B cell (primary cell): ENCODE measurements at regions not wholly inside any gene's neighbourhood (a gene's known extent, or its start where the extent isn't known, plus 50 kb on each side); places are given as distances from the start of the nearest gene placed in this dataset.

Experiments
- ATAC-seq: fragments of 200-7000 bp; cut with Tn5 transposase; one replicate; pipeline ENCODE4 v1.10.0; 2021; ENCODE audit warnings: low read depth, mild to moderate bottlenecking, moderate number of reproducible peaks, moderate library complexity
- CTCF ChIA-PET: fragments of 350-600 bp; sonication (Branson Sonifier 250); formaldehyde crosslinking; loops from one replicate; lab custom pipeline; 2021; ENCODE audit warnings: antibody characterized with exemption, inconsistent platforms; lab: Charles Lee
- POLR2A ChIA-PET: fragments of 350-600 bp; sonication (Branson Sonifier 250); formaldehyde crosslinking; loops from one replicate; lab custom pipeline; 2021; ENCODE audit warnings: antibody characterized with exemption; lab: Charles Lee
- DNase-seq: peaks from one replicate; pipeline ENCODE4 v3.0.0; 2013
- H2AFZ ChIP-seq: 2 replicates; pipeline ENCODE4 v1.6.1; 2012; ENCODE audit warnings: mild to moderate bottlenecking, low read depth, low read length; ENCODE audit not compliant: insufficient read depth, poor library complexity, severe bottlenecking
- H3K27ac ChIP-seq, 2 donors: 1 replicate in 1 of 2; 2 replicates in 1 of 2; pipeline ENCODE4 v1.5.1; 2012 to 2013; ENCODE audit warnings: low read length in 2 of 2, mild to moderate bottlenecking in 2 of 2, moderate library complexity in 1 of 2
- H3K27me3 ChIP-seq, 4 experiments: fragments of 200-600 bp in 1 of 4; sonication (generic) in 1 of 4; replicated peaks in 1 of 4; 1 replicate in 2 of 4; 2 replicates in 2 of 4; pipeline versions ENCODE4 v1.6.1 to v1.7.0; 2013 to 2016; ENCODE audit warnings: low read length in 3 of 4, mild to moderate bottlenecking in 2 of 4, mixed read lengths in 1 of 4, moderate library complexity in 1 of 4; ENCODE audit not compliant: insufficient read depth in 4 of 4, control insufficient read depth in 3 of 4; ENCODE audit errors: control extremely low read depth in 1 of 4
- H3K36me3 ChIP-seq, 2 experiments: replicated peaks in 1 of 2; 1 replicate in 1 of 2; 2 replicates in 1 of 2; pipeline versions ENCODE4 v1.6.1 to v1.7.1; 2013; ENCODE audit warnings: low read length in 1 of 2; ENCODE audit not compliant: insufficient read depth in 2 of 2, control insufficient read depth in 1 of 2; ENCODE audit errors: control extremely low read depth in 1 of 2, extremely low read depth in 1 of 2
- H3K4me1 ChIP-seq, 2 donors: fragments of 200-600 bp in 1 of 2; sonication (generic) in 1 of 2; 1 replicate in 1 of 2; 2 replicates in 1 of 2; pipeline versions ENCODE4 v1.5.1 to v1.6.1; 2013 to 2017; ENCODE audit warnings: low read length in 2 of 2; ENCODE audit not compliant: control insufficient read depth in 2 of 2, insufficient read depth in 2 of 2
- H3K4me2 ChIP-seq: replicated peaks from 2 replicates; pipeline ENCODE3; 2012; ENCODE audit warnings: mild to moderate bottlenecking, low read depth, low read length; ENCODE audit not compliant: poor library complexity, severe bottlenecking
- H3K4me3 ChIP-seq, 5 experiments: fragments of 200-600 bp in 1 of 5; sonication (generic) in 1 of 5; 1 replicate in 3 of 5; 2 replicates in 2 of 5; pipeline versions ENCODE4 v1.5.1 to v1.7.0; 2011 to 2016; ENCODE audit warnings: low read length in 4 of 5, mild to moderate bottlenecking in 4 of 5, low read depth in 2 of 5, control low read depth in 1 of 5, moderate library complexity in 1 of 5; ENCODE audit not compliant: insufficient read depth in 1 of 5; ENCODE audit errors: control extremely low read depth in 1 of 5, extremely low read depth in 1 of 5
- H3K79me2 ChIP-seq: fragments of 200-600 bp; sonication (generic); one replicate; pipeline ENCODE4 v1.6.0; 2016; ENCODE audit warnings: low read length; ENCODE audit not compliant: control insufficient read depth, insufficient read depth
- H3K9ac ChIP-seq: fragments of 200-600 bp; sonication (generic); 2 replicates; pipeline ENCODE4 v1.6.1; 2017; ENCODE audit warnings: mild to moderate bottlenecking, low read length, moderate library complexity
- H3K9me3 ChIP-seq, 3 donors: one replicate each; pipeline versions ENCODE4 v1.6.1 to v1.7.1; 2013; ENCODE audit warnings: low read length in 2 of 3; ENCODE audit not compliant: control insufficient read depth in 2 of 3, insufficient read depth in 1 of 3; ENCODE audit errors: control extremely low read depth in 1 of 3
- H4K20me1 ChIP-seq: 2 replicates; pipeline ENCODE4 v1.6.0; 2012; ENCODE audit warnings: mild to moderate bottlenecking, low read length; ENCODE audit not compliant: insufficient read depth, control insufficient read depth, poor library complexity, severe bottlenecking
- H3K27ac Mint-ChIP-seq: one replicate; pipeline ENCODE4 v1.8.0; 2021; ENCODE audit warnings: mixed read lengths
- H3K27me3 Mint-ChIP-seq: one replicate; pipeline ENCODE4 v1.8.0; 2021; ENCODE audit warnings: mixed read lengths
- H3K4me1 Mint-ChIP-seq: one replicate; pipeline ENCODE4 v1.8.0; 2021; ENCODE audit warnings: mixed read lengths
- H3K4me3 Mint-ChIP-seq: one replicate; pipeline ENCODE4 v1.8.0; 2021; ENCODE audit warnings: mixed read lengths
- H3K9me3 Mint-ChIP-seq: one replicate; pipeline ENCODE4 v1.8.0; 2022; ENCODE audit warnings: mixed read lengths; ENCODE audit not compliant: insufficient read depth
- CTCF ChIP-seq: fragments of 200-600 bp; IDR thresholded peaks from one replicate; pipeline ENCODE4 v1.8.0; 2022; ENCODE audit warnings: antibody characterized with exemption, mild to moderate bottlenecking
- EZH2 ChIP-seq: IDR thresholded peaks from 2 replicates; pipeline ENCODE4 v1.6.1; 2012; ENCODE audit warnings: borderline replicate concordance, low read depth, mild to moderate bottlenecking, moderate library complexity, low read length; ENCODE audit not compliant: insufficient read depth, poor library complexity, severe bottlenecking
- WGBS: methylation state at CpG from one replicate; pipeline ENCODE4 v1.1.5; 2013; ENCODE audit warnings: missing lambda C conversion rate; ENCODE audit not compliant: insufficient coverage; 5-methylcytosine and 5-hydroxymethylcytosine counted together
- intact Hi-C: fragments of 100-400 bp; cut with micrococcal nuclease; formaldehyde crosslinking; loops from one replicate; pipeline ENCODE4 v1.10.0; 2022

DNA sequence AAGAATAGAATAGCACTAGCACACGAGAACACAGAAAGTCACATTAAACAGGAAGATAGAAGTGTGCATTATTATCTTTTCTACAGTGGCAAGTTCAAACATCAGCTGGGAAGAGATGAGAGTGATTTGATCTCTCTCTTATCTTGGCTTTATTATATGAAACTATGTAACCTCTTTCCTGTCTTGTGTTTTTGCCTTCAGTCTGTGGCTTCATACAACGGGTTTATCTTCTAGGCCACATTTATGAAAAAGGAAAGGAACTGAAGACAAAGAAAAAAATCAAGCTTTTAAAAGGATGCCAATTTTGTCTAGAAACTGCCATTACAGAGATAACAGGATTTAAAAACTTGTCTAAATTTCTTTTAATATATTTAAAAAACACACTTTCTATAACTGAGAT, 983.6 kb downstream of the RPA4 start:
- no CpG with 5 or more reads among the region's 2 CpGs for WGBS
- no peaks in the 10 kb centered on the region for H3K27me3 Mint-ChIP-seq
- Histone ChIP-seq H3K79me2 (no peaks in the 10 kb centered on the region), H3K27ac (no peak overlapping the region), H3K4me2 (no peak overlapping the region), H2AFZ (no peak overlapping the region), H4K20me1 (no peaks in the 10 kb centered on the region), H3K4me3 (no peak overlapping the region), H3K9me3 (no peaks in the 10 kb centered on the region), H3K4me1 (no peaks in the 10 kb centered on the region), H3K36me3 (no peaks in the 10 kb centered on the region), H3K9ac (no peak overlapping the region), H3K27me3 (no peaks in the 10 kb centered on the region)
- ATAC-seq (no peak), DNase-seq (no peak)
- no peak overlapping the region for H3K4me3 Mint-ChIP-seq
- ChIA-PET CTCF (no interaction called here), POLR2A (no interaction called here)
- no peaks in the 10 kb centered on the region for H3K9me3 Mint-ChIP-seq
- intact Hi-C loops = no loop called here
- no peak overlapping the region for H3K27ac Mint-ChIP-seq
- no peaks in the 10 kb centered on the region for H3K4me1 Mint-ChIP-seq
- no peak for TF ChIP-seq EZH2
- no peak for TF ChIP-seq CTCF

DNA sequence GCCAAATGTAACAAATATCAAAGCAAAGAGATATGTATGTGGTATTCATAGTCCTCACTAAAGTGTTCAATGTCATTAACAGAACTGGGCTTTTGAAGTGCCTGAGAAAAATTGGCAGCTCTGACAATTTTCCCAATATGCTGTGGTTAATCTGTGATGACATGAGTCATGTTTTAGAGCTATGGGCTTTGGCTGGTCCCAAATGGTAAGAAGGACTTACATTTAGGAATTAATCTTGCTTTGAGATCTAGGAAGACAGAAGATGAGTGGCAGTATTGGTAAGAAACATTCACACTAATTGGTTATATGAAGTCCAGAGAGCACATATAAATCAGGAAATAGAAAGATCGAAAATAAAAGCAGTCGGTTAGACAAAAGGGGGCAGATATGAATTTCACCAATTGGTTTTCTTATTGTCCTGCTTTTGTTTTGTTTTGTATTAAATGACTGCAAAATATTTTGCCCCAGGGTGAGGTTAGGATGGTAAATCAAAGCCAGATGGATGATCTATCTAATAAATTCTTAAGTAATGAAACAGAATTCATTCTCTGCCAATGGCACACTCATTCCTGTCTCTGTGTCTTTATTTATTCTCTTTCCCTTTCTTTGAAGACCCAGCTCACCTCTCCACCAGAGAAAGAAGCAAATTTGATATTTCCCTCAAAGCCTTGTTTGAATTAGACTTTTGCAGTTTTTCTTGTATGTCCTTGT, 993.1 kb downstream of the RPA4 start:
- Mint-ChIP-seq H3K27ac (no peak overlapping the region), H3K4me3 (no peak overlapping the region), H3K4me1 (no peaks in the 10 kb centered on the region), H3K9me3 (no peaks in the 10 kb centered on the region), H3K27me3 (no peaks in the 10 kb centered on the region)
- no peak overlapping the region for H2AFZ ChIP-seq
- no peak for TF ChIP-seq CTCF
- no peak for TF ChIP-seq EZH2
- no peak overlapping the region for H3K4me3 ChIP-seq
- intact Hi-C loops = no loop called here
- H3K79me2 ChIP-seq = no peaks in the 10 kb centered on the region
- no peaks in the 10 kb centered on the region for H3K36me3 ChIP-seq
- no peaks in the 10 kb centered on the region for H3K4me1 ChIP-seq
- CTCF ChIA-PET = no interaction called here
- no peak overlapping the region for H3K9ac ChIP-seq
- no CpG with 5 or more reads among the region's 2 CpGs for WGBS
- no peak overlapping the region for H3K27ac ChIP-seq
- ATAC-seq (no peak), DNase-seq (no peak)
- no peaks in the 10 kb centered on the region for H3K27me3 ChIP-seq
- POLR2A ChIA-PET = no interaction called here
- H3K9me3 ChIP-seq = no peaks in the 10 kb centered on the region
- H3K4me2 ChIP-seq = no peak overlapping the region
- no peaks in the 10 kb centered on the region for H4K20me1 ChIP-seq
